WI38 (cell line): ENCODE measurements at regions not wholly inside any gene's neighbourhood (a gene's known extent, or its start where the extent isn't known, plus 50 kb on each side); places are given as distances from the start of the nearest gene placed in this dataset.

Experiments
- H3K4me3 ChIP-seq: 2 replicates; pipeline ENCODE4 v1.5.1; 2011; ENCODE audit warnings: low read depth, mild to moderate bottlenecking, control low read depth, low read length
- TF ChIP-seq, protein P1 (sequence below): IDR thresholded peaks from 2 replicates; pipeline ENCODE4 v1.5.1; 2012; ENCODE audit warnings: low read depth, mild to moderate bottlenecking, control low read depth, low read length

DNA sequence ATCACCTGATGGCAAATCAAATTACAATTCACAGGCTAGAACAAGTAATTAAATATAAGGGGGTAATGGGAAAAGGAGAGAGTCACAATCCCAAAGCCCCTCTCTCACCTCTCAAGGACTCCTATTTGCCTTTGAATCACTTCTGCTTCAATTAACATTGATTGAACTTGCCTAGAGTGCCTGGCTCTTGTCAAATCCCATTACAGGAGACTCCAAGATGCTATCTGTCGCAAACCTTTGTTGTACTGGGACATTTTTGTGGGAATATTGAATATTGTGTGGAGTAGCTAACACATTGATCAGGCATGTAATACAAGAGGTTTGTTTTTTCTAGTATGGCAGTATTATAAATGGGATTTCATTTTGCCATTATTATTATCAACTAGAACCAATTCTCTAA, 412.8 kb upstream of the AZI2 start:
- TF ChIP-seq, protein P1, sequence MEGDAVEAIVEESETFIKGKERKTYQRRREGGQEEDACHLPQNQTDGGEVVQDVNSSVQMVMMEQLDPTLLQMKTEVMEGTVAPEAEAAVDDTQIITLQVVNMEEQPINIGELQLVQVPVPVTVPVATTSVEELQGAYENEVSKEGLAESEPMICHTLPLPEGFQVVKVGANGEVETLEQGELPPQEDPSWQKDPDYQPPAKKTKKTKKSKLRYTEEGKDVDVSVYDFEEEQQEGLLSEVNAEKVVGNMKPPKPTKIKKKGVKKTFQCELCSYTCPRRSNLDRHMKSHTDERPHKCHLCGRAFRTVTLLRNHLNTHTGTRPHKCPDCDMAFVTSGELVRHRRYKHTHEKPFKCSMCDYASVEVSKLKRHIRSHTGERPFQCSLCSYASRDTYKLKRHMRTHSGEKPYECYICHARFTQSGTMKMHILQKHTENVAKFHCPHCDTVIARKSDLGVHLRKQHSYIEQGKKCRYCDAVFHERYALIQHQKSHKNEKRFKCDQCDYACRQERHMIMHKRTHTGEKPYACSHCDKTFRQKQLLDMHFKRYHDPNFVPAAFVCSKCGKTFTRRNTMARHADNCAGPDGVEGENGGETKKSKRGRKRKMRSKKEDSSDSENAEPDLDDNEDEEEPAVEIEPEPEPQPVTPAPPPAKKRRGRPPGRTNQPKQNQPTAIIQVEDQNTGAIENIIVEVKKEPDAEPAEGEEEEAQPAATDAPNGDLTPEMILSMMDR, result no peak

DNA sequence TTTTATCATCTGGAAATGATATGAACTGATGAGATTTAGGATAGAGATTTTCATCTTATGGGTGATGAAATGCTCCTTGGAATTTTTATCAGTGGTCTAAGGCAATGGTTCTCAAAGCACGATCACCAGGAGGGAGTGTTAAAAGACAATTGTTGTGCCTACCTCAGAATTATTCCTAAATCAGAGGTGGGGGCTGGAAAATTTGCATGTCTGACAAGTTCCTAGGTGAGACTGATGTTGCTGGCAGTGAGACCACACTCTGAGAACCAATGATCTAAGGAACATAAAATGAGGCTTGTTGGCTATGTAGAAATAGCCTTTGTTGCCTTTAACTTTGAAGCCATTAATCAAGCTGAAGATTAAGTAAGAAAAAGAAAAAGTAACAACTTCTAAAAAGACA, 416.6 kb upstream of the AZI2 start:
- no peak overlapping the region for H3K4me3 ChIP-seq
- TF ChIP-seq, protein P1, result no peak

More for the DNA sequence above, 412.8 kb upstream of the AZI2 start:
- no peak overlapping the region for H3K4me3 ChIP-seq

DNA sequence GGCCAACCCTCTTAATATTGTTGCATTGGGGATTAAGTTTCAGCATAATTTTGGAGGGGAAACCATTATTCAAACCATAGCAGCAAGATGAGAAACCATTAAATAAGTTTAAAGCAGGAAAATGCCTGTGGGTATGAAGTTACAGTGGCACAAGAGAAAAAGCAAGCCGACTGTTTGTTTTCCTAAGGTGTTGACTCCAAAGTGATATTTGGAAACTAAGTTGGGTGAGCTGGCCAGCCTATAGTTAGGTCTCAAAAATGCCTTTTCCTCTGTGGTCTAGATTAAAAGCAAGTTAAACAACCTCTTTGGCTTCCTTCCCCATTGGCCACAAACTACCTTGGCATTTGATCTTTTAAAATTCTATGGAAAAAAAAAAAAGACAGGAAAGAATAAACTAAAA, 419.8 kb upstream of the AZI2 start:
- TF ChIP-seq, protein P1, result no peak
- H3K4me3 ChIP-seq, result no peak overlapping the region

DNA sequence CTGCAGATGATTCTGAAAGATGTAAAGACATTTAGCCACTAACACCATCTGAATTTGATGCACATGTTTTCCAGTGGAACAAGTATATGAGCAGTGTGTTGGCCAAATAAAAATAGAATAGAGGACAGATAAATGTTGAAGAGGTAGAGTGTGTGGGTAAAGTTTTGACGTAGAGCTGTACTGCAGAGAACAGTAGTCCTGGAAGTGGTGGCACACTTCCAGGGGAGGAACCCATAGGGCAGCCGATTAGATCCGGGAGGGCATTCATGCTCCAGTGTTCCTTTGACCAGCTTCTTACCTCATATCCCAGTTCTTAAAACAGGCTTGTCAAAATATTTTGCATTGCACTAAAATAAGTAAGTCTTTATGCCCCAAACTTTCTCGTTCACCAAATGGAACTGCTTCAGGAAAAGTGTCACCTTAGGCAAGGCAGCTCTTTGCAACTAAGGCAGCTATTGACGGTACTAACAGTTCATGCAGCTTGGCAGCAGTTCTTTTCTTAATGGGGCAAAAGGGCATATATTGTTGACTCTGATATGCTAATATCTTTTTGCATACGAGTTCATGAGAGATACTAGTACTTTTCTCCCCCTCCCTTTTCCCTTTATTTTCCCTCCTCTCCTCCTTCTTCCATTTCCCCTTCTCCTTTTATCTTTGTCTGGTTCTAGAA, 429.3 kb upstream of the AZI2 start:
- H3K4me3 ChIP-seq, result no peak overlapping the region
- TF ChIP-seq, protein P1, result no peak

DNA sequence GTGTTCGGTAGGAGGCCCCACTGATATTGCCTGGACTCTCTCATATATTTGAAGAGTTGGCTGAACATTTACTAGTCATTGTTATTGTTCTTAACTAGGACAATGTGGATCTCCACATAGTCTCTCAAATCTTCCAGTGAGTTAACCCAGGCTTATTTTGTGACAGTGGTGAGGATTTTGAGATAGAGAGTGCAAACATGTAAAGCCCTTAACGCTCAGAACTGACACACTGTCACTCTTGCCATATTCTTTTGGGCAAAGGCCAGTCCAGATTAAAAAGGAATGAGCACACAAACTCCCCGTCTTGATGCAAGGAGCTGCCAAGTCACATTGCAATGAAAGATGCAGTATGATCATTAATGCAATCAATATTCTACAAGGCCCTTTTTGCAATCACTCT, 431.9 kb upstream of the AZI2 start:
- no peak overlapping the region for H3K4me3 ChIP-seq
- TF ChIP-seq, protein P1, result no peak

DNA sequence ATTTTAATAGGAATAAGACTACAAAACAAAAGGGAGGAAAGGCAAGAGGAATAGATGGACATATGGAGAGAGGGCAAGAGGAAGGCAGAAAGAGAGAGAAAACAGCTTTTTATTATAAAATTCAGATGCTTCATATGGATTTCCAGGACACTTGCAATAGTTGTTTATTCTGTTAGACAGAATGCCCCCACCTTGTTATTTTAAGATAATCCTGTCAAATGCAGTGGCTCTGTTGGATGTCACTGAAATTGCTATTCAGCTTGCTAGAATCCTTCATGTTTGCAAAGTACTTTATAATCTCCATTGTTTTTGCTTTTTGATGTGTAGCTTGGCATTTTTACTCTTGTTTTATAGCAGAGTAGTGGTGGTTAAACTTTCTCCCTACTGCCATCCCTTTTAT, 432.4 kb upstream of the AZI2 start:
- no peak overlapping the region for H3K4me3 ChIP-seq
- TF ChIP-seq, protein P1, result no peak

DNA sequence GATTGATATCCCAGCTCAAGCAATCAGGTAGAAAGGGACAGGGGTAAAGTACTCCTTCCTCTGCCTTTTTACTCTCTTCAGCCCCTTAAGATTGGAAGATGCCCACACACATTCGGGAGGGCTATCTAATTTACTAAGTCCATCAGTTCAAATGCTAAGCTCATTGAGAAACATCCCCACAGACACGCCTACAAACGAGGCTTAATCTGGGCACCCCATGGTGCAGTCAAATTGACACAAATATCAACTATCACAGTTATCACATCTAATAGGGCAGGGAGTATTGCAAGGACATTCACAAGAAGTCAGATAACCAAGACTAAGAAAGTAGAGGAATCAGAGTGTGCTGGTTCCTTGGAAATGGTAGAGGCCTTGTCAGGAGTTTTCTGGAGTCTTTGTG, 437.8 kb upstream of the AZI2 start:
- no peak overlapping the region for H3K4me3 ChIP-seq
- TF ChIP-seq, protein P1, result no peak
